ENCODE measurements at regions not wholly inside any gene's neighbourhood (a gene's known extent, or its start where the extent isn't known, plus 50 kb on each side); places are given as distances from the start of the nearest gene placed in this dataset.

GRCh38 chr3:3665546-3665945 is 133.7 kb upstream of the LRRN1 start:
- POLR2A ChIA-PET = no interaction called here

GRCh38 chr3:3664935-3665334 is 134.3 kb upstream of the LRRN1 start:
- Mint-ChIP-seq H3K36me3 (ENCODE audit: insufficient read depth, unreplicated experiment) (no peaks in the 10 kb centered on the region), H3K27me3 (ENCODE audit: insufficient read depth, unreplicated experiment) (no peaks in the 10 kb centered on the region), H3K4me3 (ENCODE audit: unreplicated experiment) (peak overlapping the region; percentile 14), H3K4me1 (ENCODE audit: insufficient read depth, unreplicated experiment) (peaks cover 28% of the 10 kb centered on the region), H3K9me3 (ENCODE audit: unreplicated experiment) (no peaks in the 10 kb centered on the region), H3K27ac (ENCODE audit: low read depth, unreplicated experiment) (peak overlapping the region; percentile 68)
- no TSS peak for BruUV-seq (replicated peaks)
- intact Hi-C loops (cut with micrococcal nuclease) = no loop called here
- ChIA-PET POLR2A (no interaction called here), CTCF (no interaction called here)
- TF ChIP-seq CTCF (IDR thresholded peaks at IDR 0.05; ENCODE audit: unreplicated experiment) = no peak
- DNase-seq (ENCODE audit: unreplicated experiment) = peak; percentile 66

More at GRCh38 chr3:3665546-3665945, 133.7 kb upstream of the LRRN1 start:
- H3K4me3 Mint-ChIP-seq (ENCODE audit: unreplicated experiment) = peak overlapping the region; percentile 14
- BruUV-seq (replicated peaks) = no TSS peak
- peaks cover 28% of the 10 kb centered on the region for H3K4me1 Mint-ChIP-seq (ENCODE audit: insufficient read depth, unreplicated experiment)
- H3K27ac Mint-ChIP-seq (ENCODE audit: low read depth, unreplicated experiment) = peak overlapping the region; percentile 68
- intact Hi-C loops (cut with micrococcal nuclease) = no loop called here
- peak; percentile 58 for DNase-seq (ENCODE audit: unreplicated experiment)
- H3K27me3 Mint-ChIP-seq (ENCODE audit: insufficient read depth, unreplicated experiment) = no peaks in the 10 kb centered on the region
- TF ChIP-seq CTCF (IDR thresholded peaks at IDR 0.05; ENCODE audit: unreplicated experiment) = no peak
- no peaks in the 10 kb centered on the region for H3K9me3 Mint-ChIP-seq (ENCODE audit: unreplicated experiment)
- CTCF ChIA-PET = no interaction called here
- H3K36me3 Mint-ChIP-seq (ENCODE audit: insufficient read depth, unreplicated experiment) = no peaks in the 10 kb centered on the region

GRCh38 chr3:3662610-3663009 is 136.6 kb upstream of the LRRN1 start:
- peak; percentile 34 for DNase-seq (ENCODE audit: unreplicated experiment)
- peak overlapping the region; percentile 13 for H3K27ac Mint-ChIP-seq (ENCODE audit: low read depth, unreplicated experiment)
- POLR2A ChIA-PET = interaction anchor here (0.6 to 1.0 kb wide), 2 partner anchors 10 to 535 kb away, joined by 3 read pairs; no protein-coding TSS in a partner anchor

GRCh38 chr3:3654916-3655315 is 144.3 kb upstream of the LRRN1 start:
- intact Hi-C loops (cut with micrococcal nuclease) = no loop called here
- H3K4me3 Mint-ChIP-seq (ENCODE audit: unreplicated experiment) = no peak overlapping the region
- POLR2A ChIA-PET = no interaction called here
- TF ChIP-seq CTCF (IDR thresholded peaks at IDR 0.05; ENCODE audit: unreplicated experiment) = no peak
- H3K4me1 Mint-ChIP-seq (ENCODE audit: insufficient read depth, unreplicated experiment) = no peaks in the 10 kb centered on the region
- no peaks in the 10 kb centered on the region for H3K9me3 Mint-ChIP-seq (ENCODE audit: unreplicated experiment)
- DNase-seq (ENCODE audit: unreplicated experiment) = no peak
- H3K27ac Mint-ChIP-seq (ENCODE audit: low read depth, unreplicated experiment) = no peak overlapping the region
- CTCF ChIA-PET = interaction anchor here (0.6 kb wide), 1 partner anchor 269 kb away, joined by 3 read pairs; no protein-coding TSS in a partner anchor
- no peaks in the 10 kb centered on the region for H3K27me3 Mint-ChIP-seq (ENCODE audit: insufficient read depth, unreplicated experiment)
- BruUV-seq (replicated peaks) = no TSS peak
- no peaks in the 10 kb centered on the region for H3K36me3 Mint-ChIP-seq (ENCODE audit: insufficient read depth, unreplicated experiment)

More at GRCh38 chr3:3662610-3663009, 136.6 kb upstream of the LRRN1 start:
- intact Hi-C loops (cut with micrococcal nuclease) = no loop called here
- H3K9me3 Mint-ChIP-seq (ENCODE audit: unreplicated experiment) = no peaks in the 10 kb centered on the region
- H3K4me1 Mint-ChIP-seq (ENCODE audit: insufficient read depth, unreplicated experiment) = peaks cover 28% of the 10 kb centered on the region
- no peaks in the 10 kb centered on the region for H3K27me3 Mint-ChIP-seq (ENCODE audit: insufficient read depth, unreplicated experiment)
- H3K4me3 Mint-ChIP-seq (ENCODE audit: unreplicated experiment) = no peak overlapping the region
- TF ChIP-seq CTCF (IDR thresholded peaks at IDR 0.05; ENCODE audit: unreplicated experiment) = no peak
- BruUV-seq (replicated peaks) = no TSS peak
- H3K36me3 Mint-ChIP-seq (ENCODE audit: insufficient read depth, unreplicated experiment) = no peaks in the 10 kb centered on the region
- CTCF ChIA-PET = no interaction called here
